ENCODE measurements at regions not wholly inside any gene's neighbourhood (a gene's known extent, or its start where the extent isn't known, plus 50 kb on each side); places are given as distances from the start of the nearest gene placed in this dataset.

- DNase-seq (ENCODE audit: low read depth in 1 of 2, low spot score in 1 of 2), result no peak
- no peak for TF ChIP-seq JUND (IDR thresholded peaks at IDR 0.05; ENCODE audit: low read depth)
- in situ Hi-C loops (cut with HindIII; ENCODE audit: low pct_unique_long_range_greater_than_20kb, low sequenced_read_pairs), result no loop called here
Measured at GRCh38 chr6:50102676-50103075, 52.9 kb upstream of the DEFB112 start.

- no peak for DNase-seq (ENCODE audit: low read depth in 1 of 2, low spot score in 1 of 2)
- in situ Hi-C loops (cut with HindIII; ENCODE audit: low pct_unique_long_range_greater_than_20kb, low sequenced_read_pairs), result no loop called here
- no peak for TF ChIP-seq JUND (IDR thresholded peaks at IDR 0.05; ENCODE audit: low read depth)
Measured at GRCh38 chr6:50110587-50110986, 60.9 kb upstream of the DEFB112 start.

GRCh38 chr6:50112981-50113857 is 63.5 kb upstream of the DEFB112 start:
- no peak for DNase-seq (ENCODE audit: low read depth in 1 of 2, low spot score in 1 of 2)
- in situ Hi-C loops (cut with HindIII; ENCODE audit: low pct_unique_long_range_greater_than_20kb, low sequenced_read_pairs), result no loop called here
- TF ChIP-seq JUND (IDR thresholded peaks at IDR 0.05; ENCODE audit: low read depth), result no peak

DNA sequence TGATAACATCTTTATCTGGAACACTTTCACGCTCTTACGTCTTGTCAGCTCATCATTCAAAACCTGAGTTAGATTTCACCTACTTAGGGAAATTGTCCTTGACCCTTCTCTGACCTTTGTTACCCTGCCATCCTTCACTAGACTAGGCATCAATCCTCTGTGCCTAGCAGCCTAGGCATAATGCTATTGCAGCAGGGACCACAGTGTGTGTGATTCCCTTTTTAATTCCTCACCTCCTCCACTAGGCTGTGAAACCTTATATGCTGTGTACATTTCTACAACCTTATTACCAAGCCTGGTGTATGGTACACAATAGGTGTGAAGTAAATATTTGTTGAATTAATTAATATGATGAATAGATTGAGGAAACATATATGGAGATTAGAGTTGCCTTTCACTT is 66.7 kb upstream of the DEFB112 start:
- in situ Hi-C loops (cut with HindIII; ENCODE audit: low pct_unique_long_range_greater_than_20kb, low sequenced_read_pairs), result no loop called here
- no peak for DNase-seq (ENCODE audit: low read depth in 1 of 2, low spot score in 1 of 2)
- no peak for TF ChIP-seq JUND (IDR thresholded peaks at IDR 0.05; ENCODE audit: low read depth)

GRCh38 chr6:50116797-50117542 is 67.2 kb upstream of the DEFB112 start:
- in situ Hi-C loops (cut with HindIII; ENCODE audit: low pct_unique_long_range_greater_than_20kb, low sequenced_read_pairs), result no loop called here
- DNase-seq (ENCODE audit: low read depth in 1 of 2, low spot score in 1 of 2), result no peak
- TF ChIP-seq JUND (IDR thresholded peaks at IDR 0.05; ENCODE audit: low read depth), result no peak

DNA sequence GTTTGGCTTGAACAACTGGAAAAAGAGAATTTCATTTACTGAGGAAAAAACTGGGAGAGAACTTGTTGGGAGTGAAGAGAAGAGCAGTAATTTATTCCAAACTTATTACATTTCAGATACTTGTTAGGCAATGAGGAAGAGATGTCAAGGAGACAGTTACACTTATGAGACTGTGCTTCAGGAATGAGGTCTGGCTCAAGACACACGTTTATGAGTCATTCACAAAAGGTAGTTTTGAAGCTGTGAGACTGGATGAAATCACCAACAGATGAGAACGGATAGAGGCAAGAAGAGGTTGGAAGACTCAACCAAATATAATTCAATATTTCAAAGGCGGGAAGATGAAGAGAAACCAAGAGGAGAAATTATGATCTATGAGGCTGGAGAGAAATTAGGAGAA is 70.6 kb upstream of the DEFB112 start:
- DNase-seq (ENCODE audit: low read depth in 1 of 2, low spot score in 1 of 2), result no peak
- TF ChIP-seq JUND (IDR thresholded peaks at IDR 0.05; ENCODE audit: low read depth), result no peak
- in situ Hi-C loops (cut with HindIII; ENCODE audit: low pct_unique_long_range_greater_than_20kb, low sequenced_read_pairs), result no loop called here

GRCh38 chr6:50123688-50124087 is 74.0 kb upstream of the DEFB112 start:
- TF ChIP-seq JUND (IDR thresholded peaks at IDR 0.05; ENCODE audit: low read depth), result no peak
- DNase-seq (ENCODE audit: low read depth in 1 of 2, low spot score in 1 of 2), result no peak
- in situ Hi-C loops (cut with HindIII; ENCODE audit: low pct_unique_long_range_greater_than_20kb, low sequenced_read_pairs), result no loop called here

GRCh38 chr6:50124572-50124971 is 74.8 kb upstream of the DEFB112 start:
- TF ChIP-seq JUND (IDR thresholded peaks at IDR 0.05; ENCODE audit: low read depth), result no peak
- in situ Hi-C loops (cut with HindIII; ENCODE audit: low pct_unique_long_range_greater_than_20kb, low sequenced_read_pairs), result no loop called here
- no peak for DNase-seq (ENCODE audit: low read depth in 1 of 2, low spot score in 1 of 2)

- no peak for TF ChIP-seq JUND (IDR thresholded peaks at IDR 0.05; ENCODE audit: low read depth)
- DNase-seq (ENCODE audit: low read depth in 1 of 2, low spot score in 1 of 2), result peak in 1 of 2 experiments; percentile 36
- in situ Hi-C loops (cut with HindIII; ENCODE audit: low pct_unique_long_range_greater_than_20kb, low sequenced_read_pairs), result no loop called here
Measured at GRCh38 chr6:50128420-50129005, 78.8 kb upstream of the DEFB112 start.

GRCh38 chr6:50135968-50136367 is 86.2 kb upstream of the DEFB112 start:
- DNase-seq (ENCODE audit: low read depth in 1 of 2, low spot score in 1 of 2), result no peak
- TF ChIP-seq JUND (IDR thresholded peaks at IDR 0.05; ENCODE audit: low read depth), result no peak
- in situ Hi-C loops (cut with HindIII; ENCODE audit: low pct_unique_long_range_greater_than_20kb, low sequenced_read_pairs), result no loop called here

- in situ Hi-C loops (cut with HindIII; ENCODE audit: low pct_unique_long_range_greater_than_20kb, low sequenced_read_pairs), result no loop called here
- no peak for TF ChIP-seq JUND (IDR thresholded peaks at IDR 0.05; ENCODE audit: low read depth)
- DNase-seq (ENCODE audit: low read depth in 1 of 2, low spot score in 1 of 2), result no peak
Measured at GRCh38 chr6:50141100-50141499, 91.4 kb upstream of the DEFB112 start.

GRCh38 chr6:50143011-50143719 is 93.4 kb upstream of the DEFB112 start:
- DNase-seq (ENCODE audit: low read depth in 1 of 2, low spot score in 1 of 2), result no peak
- in situ Hi-C loops (cut with HindIII; ENCODE audit: low pct_unique_long_range_greater_than_20kb, low sequenced_read_pairs), result no loop called here
- TF ChIP-seq JUND (IDR thresholded peaks at IDR 0.05; ENCODE audit: low read depth), result no peak

Measured in T47D (cell line).